ENCODE measurements at regions not wholly inside any gene's neighbourhood (a gene's known extent, or its start where the extent isn't known, plus 50 kb on each side); places are given as distances from the start of the nearest gene placed in this dataset.

DNA sequence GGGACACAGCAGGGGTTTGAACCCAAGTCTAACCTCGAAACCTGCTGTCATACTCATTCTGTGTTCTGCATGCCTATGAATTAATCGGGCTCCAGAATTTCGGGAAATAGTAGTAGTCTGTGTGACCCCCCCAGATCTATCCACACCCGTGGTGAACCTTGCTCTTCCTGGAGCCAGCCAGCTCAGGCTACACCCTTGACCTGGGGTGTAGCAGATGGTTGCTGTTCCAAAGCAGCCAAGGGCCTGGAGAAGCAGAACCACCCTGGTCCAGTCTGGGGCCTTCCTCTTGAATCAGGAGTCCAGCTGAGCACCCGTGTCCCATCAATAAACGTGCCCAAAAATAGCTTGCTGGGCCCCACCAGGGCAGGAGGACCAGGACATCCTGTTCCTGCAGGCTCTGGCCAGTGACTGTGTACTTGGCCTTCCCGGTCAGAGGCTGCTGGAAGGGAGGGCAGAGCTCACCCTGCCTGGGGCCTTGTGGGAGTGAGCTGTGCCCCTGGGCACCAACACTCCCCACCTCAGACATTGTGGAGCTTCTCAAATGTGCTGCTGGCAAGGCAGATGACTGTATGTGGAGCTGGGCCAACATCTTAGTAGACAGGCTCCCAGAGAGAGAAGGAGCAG is 101.2 kb upstream of the ZNF716 start:
- H3K4me3 ChIP-seq, result no peak overlapping the region
- no peak overlapping the region for H3K27ac ChIP-seq
- TF ChIP-seq, protein P1, sequence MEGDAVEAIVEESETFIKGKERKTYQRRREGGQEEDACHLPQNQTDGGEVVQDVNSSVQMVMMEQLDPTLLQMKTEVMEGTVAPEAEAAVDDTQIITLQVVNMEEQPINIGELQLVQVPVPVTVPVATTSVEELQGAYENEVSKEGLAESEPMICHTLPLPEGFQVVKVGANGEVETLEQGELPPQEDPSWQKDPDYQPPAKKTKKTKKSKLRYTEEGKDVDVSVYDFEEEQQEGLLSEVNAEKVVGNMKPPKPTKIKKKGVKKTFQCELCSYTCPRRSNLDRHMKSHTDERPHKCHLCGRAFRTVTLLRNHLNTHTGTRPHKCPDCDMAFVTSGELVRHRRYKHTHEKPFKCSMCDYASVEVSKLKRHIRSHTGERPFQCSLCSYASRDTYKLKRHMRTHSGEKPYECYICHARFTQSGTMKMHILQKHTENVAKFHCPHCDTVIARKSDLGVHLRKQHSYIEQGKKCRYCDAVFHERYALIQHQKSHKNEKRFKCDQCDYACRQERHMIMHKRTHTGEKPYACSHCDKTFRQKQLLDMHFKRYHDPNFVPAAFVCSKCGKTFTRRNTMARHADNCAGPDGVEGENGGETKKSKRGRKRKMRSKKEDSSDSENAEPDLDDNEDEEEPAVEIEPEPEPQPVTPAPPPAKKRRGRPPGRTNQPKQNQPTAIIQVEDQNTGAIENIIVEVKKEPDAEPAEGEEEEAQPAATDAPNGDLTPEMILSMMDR (IDR thresholded peaks at IDR 0.05), result no peak
- no peak for DNase-seq (ENCODE audit: low spot score)

- Histone ChIP-seq H3K27ac (no peak overlapping the region), H3K4me3 (no peak overlapping the region)
- no peak for DNase-seq (ENCODE audit: low spot score)
- TF ChIP-seq, protein P1 (IDR thresholded peaks at IDR 0.05), result no peak
Observed at GRCh38 chr7:57354195-57354594, 95.8 kb upstream of the ZNF716 start.

GRCh38 chr7:57354679-57355338 is 95.2 kb upstream of the ZNF716 start:
- H3K4me3 ChIP-seq, result no peak overlapping the region
- no peak overlapping the region for H3K27ac ChIP-seq
- no peak for DNase-seq (ENCODE audit: low spot score)
- TF ChIP-seq, protein P1 (IDR thresholded peaks at IDR 0.05), result no peak

GRCh38 chr7:57361406-57361805 is 88.6 kb upstream of the ZNF716 start:
- TF ChIP-seq, protein P1 (IDR thresholded peaks at IDR 0.05), result no peak
- H3K27ac ChIP-seq, result no peak overlapping the region
- H3K4me3 ChIP-seq, result no peak overlapping the region
- no peak for DNase-seq (ENCODE audit: low spot score)

GRCh38 chr7:57362868-57363267 is 87.1 kb upstream of the ZNF716 start:
- TF ChIP-seq, protein P1 (IDR thresholded peaks at IDR 0.05), result no peak
- DNase-seq (ENCODE audit: low spot score), result no peak

DNA sequence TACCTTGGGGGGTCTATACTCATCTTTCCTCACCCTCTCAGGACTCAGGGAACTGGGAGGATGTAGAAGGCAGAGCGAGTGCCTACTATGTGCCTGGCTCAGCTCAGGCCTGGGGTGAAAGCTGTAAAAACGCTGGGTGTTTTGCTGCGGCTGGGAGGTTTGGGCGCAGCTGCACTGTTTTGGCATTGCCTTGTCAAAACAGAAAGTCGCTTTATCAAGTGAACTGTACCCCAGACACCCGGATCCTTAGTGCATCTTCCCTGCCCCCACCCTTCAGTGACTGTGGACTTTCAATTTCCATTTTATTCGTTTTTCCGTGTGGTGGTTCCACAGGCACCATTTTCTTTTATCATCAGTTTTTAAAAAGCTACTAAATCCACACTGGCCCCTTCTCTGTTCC is 86.7 kb upstream of the ZNF716 start:
- TF ChIP-seq, protein P1 (IDR thresholded peaks at IDR 0.05), result no peak
- DNase-seq (ENCODE audit: low spot score), result no peak
- Histone ChIP-seq H3K4me3 (no peak overlapping the region), H3K27ac (no peak overlapping the region)

More at GRCh38 chr7:57362868-57363267, 87.1 kb upstream of the ZNF716 start:
- H3K27ac ChIP-seq, result no peak overlapping the region
- no peak overlapping the region for H3K4me3 ChIP-seq

All from coronary artery (tissue), 2 donors.